Activated gamma-delta T cell treated with Interleukin-2 at 50 U/mL for 16 hours (primary cell): ENCODE measurements at regions not wholly inside any gene's neighbourhood (a gene's known extent, or its start where the extent isn't known, plus 50 kb on each side); places are given as distances from the start of the nearest gene placed in this dataset.

ENCODE experiments used
- DNase-seq: peaks from one replicate; pipeline ENCODE4 v3.0.0-alpha.2; 2020

- no peak for DNase-seq
These were observed 53.9 kb downstream of the FOXL1 start for GRCh38 chr16:86632206-86632605.

GRCh38 chr16:86632944-86633343, 54.6 kb downstream of the FOXL1 start:
- no peak for DNase-seq

- DNase-seq = no peak
These were observed 55.9 kb downstream of the FOXL1 start for GRCh38 chr16:86634292-86634691.

- no peak for DNase-seq
These were observed 57.0 kb downstream of the FOXL1 start for GRCh38 chr16:86635176-86635876.

- no peak for DNase-seq
These were observed 57.6 kb downstream of the FOXL1 start for GRCh38 chr16:86635926-86636325.

GRCh38 chr16:86637744-86638143, 59.4 kb downstream of the FOXL1 start:
- DNase-seq = no peak

GRCh38 chr16:86638642-86639041, 60.3 kb downstream of the FOXL1 start:
- no peak for DNase-seq

GRCh38 chr16:86639354-86639753, 61.0 kb downstream of the FOXL1 start:
- no peak for DNase-seq

- no peak for DNase-seq
These were observed 62.0 kb downstream of the FOXL1 start for GRCh38 chr16:86640265-86640843.

- no peak for DNase-seq
These were observed 63.7 kb downstream of the FOXL1 start for GRCh38 chr16:86642087-86642486.

- DNase-seq = no peak
These were observed 65.3 kb downstream of the FOXL1 start for GRCh38 chr16:86643671-86644070.

- DNase-seq = no peak
These were observed 69.2 kb downstream of the FOXL1 start for GRCh38 chr16:86647561-86647960.

- no peak for DNase-seq
These were observed 71.5 kb downstream of the FOXL1 start for GRCh38 chr16:86649875-86650274.

- DNase-seq = no peak
These were observed 72.8 kb downstream of the FOXL1 start for GRCh38 chr16:86651013-86651627.

- no peak for DNase-seq
These were observed 73.5 kb downstream of the FOXL1 start for GRCh38 chr16:86651823-86652222.

- DNase-seq = no peak
These were observed 75.1 kb downstream of the FOXL1 start for GRCh38 chr16:86653285-86654006.

GRCh38 chr16:86657972-86658371, 79.6 kb downstream of the FOXL1 start:
- no peak for DNase-seq

- DNase-seq = no peak
These were observed 82.3 kb downstream of the FOXL1 start for GRCh38 chr16:86660623-86661022.

GRCh38 chr16:86661706-86662105, 83.4 kb downstream of the FOXL1 start:
- no peak for DNase-seq

GRCh38 chr16:86662195-86662594, 83.8 kb downstream of the FOXL1 start:
- DNase-seq = no peak

GRCh38 chr16:86662740-86663139, 84.4 kb downstream of the FOXL1 start:
- no peak for DNase-seq

- DNase-seq = no peak
These were observed 85.6 kb downstream of the FOXL1 start for GRCh38 chr16:86663685-86664521.
